ENCODE measurements at regions not wholly inside any gene's neighbourhood (a gene's known extent, or its start where the extent isn't known, plus 50 kb on each side); places are given as distances from the start of the nearest gene placed in this dataset.

DNA sequence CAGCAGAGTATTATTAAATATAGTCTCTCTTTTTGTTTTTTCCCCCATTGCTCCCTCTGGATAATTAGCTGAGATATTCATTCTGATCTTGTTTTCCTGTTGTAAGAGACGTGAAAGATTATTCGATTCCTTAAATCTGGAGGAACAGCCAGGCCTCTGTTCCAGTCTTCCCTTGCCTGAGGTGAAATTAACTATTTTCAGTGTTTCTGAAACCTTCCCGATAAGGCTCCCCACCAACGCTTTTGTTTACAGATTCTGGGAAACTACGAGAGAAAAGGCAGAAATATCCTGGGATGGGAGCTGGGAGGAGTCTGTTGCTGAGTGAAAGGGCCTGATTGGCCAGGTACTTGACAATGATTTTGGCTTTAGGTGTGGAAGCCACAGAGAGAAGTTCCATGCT is 63.6 kb upstream of the AGR3 start:
- Histone ChIP-seq H3K4me1 (replicated peaks in 1 of 4; ENCODE audit: control insufficient read depth in 3 of 4, insufficient read depth in 4 of 4, low read length in 3 of 4) (no peaks in the 10 kb centered on the region), H4K5ac (ENCODE audit: insufficient read length, low read depth, low read length) (no peak overlapping the region), H3K79me2 (ENCODE audit: control insufficient read depth in 1 of 2, insufficient read depth in 2 of 2, low read length in 2 of 2) (no peaks in the 10 kb centered on the region), H4K8ac (ENCODE audit: extremely low read depth, insufficient read depth, low read length) (no peak overlapping the region), H3K27ac (ENCODE audit: low read depth, low read length) (no peak overlapping the region), H2AK5ac (ENCODE audit: low read depth, low read length) (no peak overlapping the region), H3K4me3 (ENCODE audit: extremely low read depth in 1 of 4, insufficient read depth in 2 of 4, low read depth in 3 of 4, low read length in 4 of 4) (no peak overlapping the region), H2BK120ac (replicated peaks; ENCODE audit: low read depth, low read length) (no peak overlapping the region), H3K9me3 (ENCODE audit: insufficient read depth in 2 of 2, low read depth in 1 of 2, low read length in 1 of 2) (peaks cover 30 to 37% of the 10 kb centered on the region in 2 experiments), H3K23me2 (ENCODE audit: low read depth, low read length) (no peaks in the 10 kb centered on the region), H4K20me1 (replicated peaks in 1 of 2; ENCODE audit: control insufficient read depth in 1 of 2, insufficient read depth in 2 of 2, low read length in 2 of 2) (no peaks in the 10 kb centered on the region), H2BK12ac (ENCODE audit: low read depth, low read length) (no peak overlapping the region), H3K23ac (ENCODE audit: insufficient read length) (no peak overlapping the region), H3K4ac (replicated peaks; ENCODE audit: insufficient read length, low read depth, low read length) (no peak overlapping the region), H2AFZ (ENCODE audit: low read length) (0 out of 2 replicates have a peak overlapping the region, but pooled peaks have one; percentile 37), H3K18ac (ENCODE audit: extremely low read depth, low read length) (no peak overlapping the region), H3K14ac (ENCODE audit: insufficient read length) (no peak overlapping the region), H3K36me3 (ENCODE audit: control insufficient read depth in 2 of 4, insufficient read depth in 4 of 4, low read length in 3 of 4) (no peaks in the 10 kb centered on the region), H2BK20ac (ENCODE audit: low read length) (no peak overlapping the region), H3K4me2 (ENCODE audit: insufficient read depth in 1 of 2, low read depth in 2 of 2, low read length in 2 of 2) (no peak overlapping the region), H3K27me3 (replicated peaks in 1 of 4; ENCODE audit: control insufficient read depth in 3 of 4, extremely low read depth in 1 of 4, insufficient read depth in 3 of 4, low read length in 3 of 4) (no peaks in the 10 kb centered on the region), H2BK15ac (ENCODE audit: low read length) (no peak overlapping the region), H2BK5ac (ENCODE audit: low read depth, low read length) (no peak overlapping the region), H4K91ac (replicated peaks; ENCODE audit: insufficient read length, low read length) (no peak overlapping the region), H3K9ac (replicated peaks in 1 of 4; ENCODE audit: extremely low read depth in 1 of 4, low read depth in 3 of 4, low read length in 3 of 4) (no peak overlapping the region), H3K56ac (replicated peaks; ENCODE audit: insufficient read length, low read depth, low read length) (no peak overlapping the region), H3K79me1 (ENCODE audit: low read depth, low read length) (no peaks in the 10 kb centered on the region; the same call in 1 of the 2 replicates)
- 90% methylated on average over 5 of the region's 5 CpGs; no CpG with 5 or more reads in 1 of the 2 experiments for WGBS, 2 experiments (ENCODE audit: extremely low coverage in 1 of 2, insufficient coverage in 1 of 2, insufficient read length in 1 of 2, insufficient replicate concordance in 2 of 2, low coverage in 1 of 2, low lambda C conversion rate in 2 of 2, missing lambda C conversion rate in 1 of 2)
- ChIA-PET CTCF (ENCODE audit: partially characterized antibody) (interaction anchor here (1.2 kb wide), 1 partner anchor 144 kb away, joined by 3 read pairs; no protein-coding TSS in a partner anchor), POLR2A (ENCODE audit: partially characterized antibody) (no interaction called here)
- no peak for DNase-seq (ENCODE audit: low read depth in 1 of 2, low spot score in 2 of 2)
- FAIRE-seq = no peak
- TF ChIP-seq TCF12 (IDR thresholded peaks at IDR 0.05; ENCODE audit: low read depth, low read length) (no peak), SP2 (IDR thresholded peaks at IDR 0.05; ENCODE audit: low read length) (no peak), FOSL1 (IDR thresholded peaks at IDR 0.05; ENCODE audit: insufficient read depth, low read depth, low read length) (no peak), YY1 (IDR thresholded peaks at IDR 0.05; ENCODE audit: low read depth, low read length) (no peak), RNF2 (IDR thresholded peaks at IDR 0.05; ENCODE audit: borderline replicate concordance, low read depth, low read length, missing control alignments, poor library complexity, severe bottlenecking) (no peak), SIN3A (conservative IDR thresholded peaks at IDR 0.05 in 1 of 2, IDR thresholded peaks at IDR 0.05 in 1 of 2; ENCODE audit: low read depth in 1 of 2, low read length in 2 of 2) (no peak), CEBPB (IDR thresholded peaks at IDR 0.05; ENCODE audit: low read depth, low read length) (no peak), ASH2L (IDR thresholded peaks at IDR 0.05; ENCODE audit: low read length) (no peak), EP300 (IDR thresholded peaks at IDR 0.05; ENCODE audit: borderline replicate concordance in 1 of 2, low read depth in 2 of 2, low read length in 2 of 2) (no peak), KDM1A (IDR thresholded peaks at IDR 0.05; ENCODE audit: borderline replicate concordance, low read length) (no peak), POLR2AphosphoS5 (IDR thresholded peaks at IDR 0.05; ENCODE audit: low read depth, low read length) (no peak), RXRA (IDR thresholded peaks at IDR 0.05; ENCODE audit: insufficient read depth, low read depth, low read length) (no peak), TEAD4 (IDR thresholded peaks at IDR 0.05; ENCODE audit: low read depth, low read length) (no peak)
- TF ChIP-seq, protein P1, sequence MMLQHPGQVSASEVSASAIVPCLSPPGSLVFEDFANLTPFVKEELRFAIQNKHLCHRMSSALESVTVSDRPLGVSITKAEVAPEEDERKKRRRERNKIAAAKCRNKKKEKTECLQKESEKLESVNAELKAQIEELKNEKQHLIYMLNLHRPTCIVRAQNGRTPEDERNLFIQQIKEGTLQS (IDR thresholded peaks at IDR 0.05; ENCODE audit: insufficient read depth, low read depth, low read length) = no peak
